Upper lobe of right lung (tissue), 1 donor: ENCODE measurements at regions not wholly inside any gene's neighbourhood (a gene's known extent, or its start where the extent isn't known, plus 50 kb on each side); places are given as distances from the start of the nearest gene placed in this dataset.

Experiments
- ATAC-seq: fragments of 200-7000 bp; cut with Tn5 transposase; one replicate; pipeline ENCODE4 v1.9.1; 2020; ENCODE audit warnings: mild to moderate bottlenecking, moderate library complexity
- DNase-seq: peaks from one replicate; pipeline ENCODE4 v3.0.0-alpha.2; 2020
- H3K27ac ChIP-seq: fragments of 200-600 bp; one replicate; pipeline ENCODE4 v1.8.0; 2022
- H3K27me3 ChIP-seq: fragments of 200-600 bp; one replicate; pipeline ENCODE4 v1.8.0; 2022; ENCODE audit warnings: mild to moderate bottlenecking
- H3K36me3 ChIP-seq: fragments of 200-600 bp; one replicate; pipeline ENCODE4 v1.8.0; 2022
- H3K4me1 ChIP-seq: fragments of 200-600 bp; one replicate; pipeline ENCODE4 v1.8.0; 2022
- H3K4me3 ChIP-seq: fragments of 200-600 bp; one replicate; pipeline ENCODE4 v1.8.0; 2022; ENCODE audit warnings: mild to moderate bottlenecking
- H3K9me3 ChIP-seq: fragments of 200-600 bp; one replicate; pipeline ENCODE4 v1.8.0; 2022
- CTCF ChIP-seq: fragments of 200-600 bp; IDR thresholded peaks from one replicate; pipeline ENCODE4 v1.8.0; 2022; ENCODE audit warnings: antibody characterized with exemption
- intact Hi-C: fragments of 100-400 bp; cut with DNase I; formaldehyde crosslinking; loops from one replicate; pipeline ENCODE4 v1.11.0; 2022
- donor health status: DM: no; HTN: yes; CAD: no; lungs with severe emphysema.

DNA sequence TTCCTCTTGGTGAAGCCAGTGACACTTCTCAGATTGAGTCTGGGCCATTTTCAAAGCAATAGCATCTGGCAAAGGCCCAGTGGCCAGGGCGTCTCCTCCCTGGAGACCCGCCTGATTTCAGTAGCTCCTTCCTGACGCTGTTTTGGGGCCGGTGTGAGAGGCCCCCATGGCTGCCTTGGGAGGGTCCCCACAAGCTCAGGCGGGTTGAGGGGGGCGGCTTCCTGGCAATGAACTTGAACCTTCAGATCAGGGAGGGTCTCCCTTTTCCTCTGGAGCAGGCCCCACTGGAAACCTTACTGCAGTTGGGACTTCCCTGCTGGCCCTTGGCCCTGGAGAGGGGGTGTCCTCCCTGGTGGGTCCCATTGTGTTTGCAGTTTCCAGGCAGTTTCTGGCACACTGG, 121.2 kb downstream of the CRYAA start:
- intact Hi-C loops, result no loop called here
- no peak for TF ChIP-seq CTCF
- Histone ChIP-seq H3K4me1 (no peaks in the 10 kb centered on the region), H3K9me3 (no peaks in the 10 kb centered on the region), H3K4me3 (no peak overlapping the region), H3K36me3 (no peaks in the 10 kb centered on the region), H3K27ac (no peak overlapping the region), H3K27me3 (no peaks in the 10 kb centered on the region)
- ATAC-seq, result no peak
- DNase-seq, result no peak

DNA sequence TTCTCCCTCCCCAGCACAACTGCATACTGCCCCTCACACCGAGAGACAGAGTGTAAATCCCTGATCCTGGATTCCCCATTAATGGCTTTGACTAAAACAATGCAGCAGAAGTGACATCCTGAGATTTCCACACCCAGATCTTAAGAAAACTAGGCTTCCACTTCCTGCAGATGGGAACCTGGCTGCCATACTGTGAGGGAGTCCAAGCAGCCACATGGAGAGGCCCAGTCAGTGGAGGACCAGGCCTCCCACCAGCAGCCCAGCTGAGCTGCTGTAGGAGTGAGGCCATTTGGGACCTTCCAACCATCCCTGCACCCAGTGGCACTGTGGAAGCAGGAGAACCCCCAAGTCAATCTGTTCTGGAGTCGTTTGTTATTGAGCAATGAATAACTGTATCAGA, 120.6 kb downstream of the CRYAA start:
- DNase-seq (peak; percentile 23), ATAC-seq (no peak)
- Histone ChIP-seq H3K9me3 (no peaks in the 10 kb centered on the region), H3K4me1 (no peaks in the 10 kb centered on the region), H3K27me3 (no peaks in the 10 kb centered on the region), H3K36me3 (no peaks in the 10 kb centered on the region), H3K4me3 (no peak overlapping the region), H3K27ac (no peak overlapping the region)
- TF ChIP-seq CTCF, result no peak
- intact Hi-C loops, result no loop called here

DNA sequence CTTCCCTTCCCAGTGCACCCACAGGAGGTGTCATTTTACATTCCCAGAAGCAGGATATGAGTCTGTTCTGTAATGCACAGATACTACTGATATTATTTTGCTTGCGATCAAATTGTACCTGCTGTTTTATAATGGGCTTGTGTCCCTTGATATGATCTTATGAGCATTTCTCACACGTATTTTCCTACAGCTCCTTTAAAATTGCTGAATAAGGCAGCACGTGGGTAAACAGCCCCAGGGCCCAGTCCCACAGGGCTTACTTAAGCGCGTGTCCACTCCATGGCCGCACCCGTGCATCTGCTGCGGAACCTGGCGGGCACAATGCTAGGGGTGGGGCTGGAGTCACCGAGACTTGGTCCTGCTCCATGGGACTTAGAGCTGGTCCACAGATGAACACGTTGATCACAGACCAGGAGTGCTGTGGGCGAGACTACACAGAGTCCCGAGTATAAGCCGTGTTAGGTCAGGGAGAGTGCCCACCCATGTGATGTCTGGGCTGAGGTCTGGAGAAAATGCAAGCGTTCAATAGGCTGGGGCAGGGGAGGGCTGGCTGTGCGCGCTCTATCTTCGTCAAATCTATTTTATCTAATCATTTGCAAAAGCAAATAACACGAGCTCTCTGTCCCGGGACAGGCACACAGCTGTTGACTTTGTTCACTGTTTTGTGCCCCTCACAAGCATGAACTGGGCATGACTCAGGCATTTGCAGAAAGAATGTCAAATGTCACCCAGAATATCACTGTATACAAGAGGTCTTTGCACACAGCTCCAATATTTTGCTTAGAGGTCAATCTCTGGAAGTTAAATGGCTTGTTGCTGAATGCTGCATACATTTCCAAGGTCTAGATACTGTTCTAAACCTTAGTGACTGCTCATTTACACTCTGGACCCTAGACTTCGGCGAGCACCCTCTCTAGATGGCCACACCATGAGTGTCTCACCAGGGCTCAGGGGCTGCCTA, 119.3 kb downstream of the CRYAA start:
- no peak for TF ChIP-seq CTCF
- no peaks in the 10 kb centered on the region for H3K27me3 ChIP-seq
- no peak overlapping the region for H3K4me3 ChIP-seq
- H3K4me1 ChIP-seq, result no peaks in the 10 kb centered on the region
- H3K27ac ChIP-seq, result no peak overlapping the region
- H3K9me3 ChIP-seq, result no peaks in the 10 kb centered on the region
- ATAC-seq (peak; percentile 77), DNase-seq (peak; percentile 67)
- intact Hi-C loops, result no loop called here
- no peaks in the 10 kb centered on the region for H3K36me3 ChIP-seq

DNA sequence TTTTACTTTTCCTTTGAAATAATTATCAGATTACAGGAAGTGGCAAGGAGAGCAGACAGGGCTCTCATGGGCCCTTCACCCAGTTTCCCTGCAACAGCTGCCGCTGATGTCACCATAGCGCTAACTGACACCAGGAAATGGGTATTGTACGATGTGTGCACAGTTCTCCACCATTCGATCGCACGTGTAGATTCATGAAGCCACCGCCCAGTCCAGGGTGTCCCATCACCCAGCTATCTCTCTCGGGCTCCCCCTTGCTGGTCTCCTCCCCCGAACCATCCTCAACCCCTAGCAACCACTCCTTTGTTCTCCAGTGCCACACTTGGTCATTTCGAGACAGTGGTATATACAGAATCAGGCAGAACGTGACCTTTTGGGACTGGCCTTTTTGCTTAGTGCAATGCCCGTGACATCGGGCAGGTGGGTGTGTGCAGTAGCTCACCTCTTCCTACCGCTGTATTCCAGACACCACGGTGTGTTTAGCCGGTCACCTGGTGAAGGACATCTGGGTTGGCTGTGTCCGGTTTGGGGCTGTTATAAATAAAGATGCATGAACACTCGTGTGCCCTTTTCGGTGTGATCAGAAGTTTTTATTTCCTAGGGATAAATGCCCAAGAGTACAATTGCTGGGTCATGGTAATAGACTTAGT, 118.4 kb downstream of the CRYAA start:
- DNase-seq, result peak; percentile 54

DNA sequence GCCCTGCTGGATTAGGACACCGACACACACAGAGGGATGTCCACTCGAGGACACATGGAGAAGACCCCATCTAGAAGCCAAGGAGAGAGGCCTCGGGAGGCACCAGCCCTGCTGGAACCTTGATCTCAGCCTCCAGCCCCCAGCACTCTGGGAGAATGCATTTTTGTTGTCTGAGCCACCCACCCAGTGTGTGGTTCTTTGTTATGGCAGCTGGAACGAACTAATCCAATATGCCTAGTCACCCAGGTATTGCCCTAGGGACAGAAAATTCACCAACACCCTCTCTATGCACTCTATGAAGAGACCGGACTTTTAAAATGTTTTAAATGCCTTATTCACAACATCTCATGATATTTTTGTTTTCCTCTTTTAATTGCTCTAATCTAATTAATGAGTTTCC, 117.4 kb downstream of the CRYAA start:
- Histone ChIP-seq H3K4me1 (no peaks in the 10 kb centered on the region), H3K9me3 (no peaks in the 10 kb centered on the region), H3K36me3 (no peaks in the 10 kb centered on the region), H3K27me3 (no peaks in the 10 kb centered on the region), H3K4me3 (no peak overlapping the region), H3K27ac (no peak overlapping the region)
- no peak for DNase-seq
- no peak for TF ChIP-seq CTCF
- ATAC-seq, result no peak
- intact Hi-C loops, result no loop called here

More for the DNA sequence above, 118.4 kb downstream of the CRYAA start:
- peak; percentile 36 for ATAC-seq
- Histone ChIP-seq H3K4me3 (no peak overlapping the region), H3K9me3 (no peaks in the 10 kb centered on the region), H3K27me3 (no peaks in the 10 kb centered on the region), H3K36me3 (no peaks in the 10 kb centered on the region), H3K27ac (no peak overlapping the region), H3K4me1 (no peaks in the 10 kb centered on the region)
- no peak for TF ChIP-seq CTCF
- intact Hi-C loops, result no loop called here
